ENCODE measurements at regions not wholly inside any gene's neighbourhood (a gene's known extent, or its start where the extent isn't known, plus 50 kb on each side); places are given as distances from the start of the nearest gene placed in this dataset.

DNA sequence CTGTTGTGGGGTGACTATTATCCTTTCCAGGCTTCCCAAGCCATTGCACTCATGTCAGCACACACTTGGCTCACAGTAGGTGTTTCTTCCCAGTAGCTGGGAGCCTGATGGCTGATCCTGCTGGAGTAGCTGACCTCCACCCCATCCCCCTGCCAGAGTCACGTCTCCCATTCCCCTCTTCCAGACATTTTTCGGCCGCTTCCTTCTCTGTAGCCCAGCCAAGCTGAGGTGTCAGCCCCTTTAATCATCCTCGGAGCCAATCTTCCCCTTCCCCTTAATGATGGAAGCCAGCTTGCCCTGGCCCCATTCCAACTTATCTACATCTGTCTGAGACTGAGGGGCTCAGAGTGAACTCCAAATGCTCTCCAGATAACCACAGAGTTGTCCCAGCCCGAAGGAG, 550.7 kb downstream of the MN1 start:
- TF ChIP-seq, protein P1, sequence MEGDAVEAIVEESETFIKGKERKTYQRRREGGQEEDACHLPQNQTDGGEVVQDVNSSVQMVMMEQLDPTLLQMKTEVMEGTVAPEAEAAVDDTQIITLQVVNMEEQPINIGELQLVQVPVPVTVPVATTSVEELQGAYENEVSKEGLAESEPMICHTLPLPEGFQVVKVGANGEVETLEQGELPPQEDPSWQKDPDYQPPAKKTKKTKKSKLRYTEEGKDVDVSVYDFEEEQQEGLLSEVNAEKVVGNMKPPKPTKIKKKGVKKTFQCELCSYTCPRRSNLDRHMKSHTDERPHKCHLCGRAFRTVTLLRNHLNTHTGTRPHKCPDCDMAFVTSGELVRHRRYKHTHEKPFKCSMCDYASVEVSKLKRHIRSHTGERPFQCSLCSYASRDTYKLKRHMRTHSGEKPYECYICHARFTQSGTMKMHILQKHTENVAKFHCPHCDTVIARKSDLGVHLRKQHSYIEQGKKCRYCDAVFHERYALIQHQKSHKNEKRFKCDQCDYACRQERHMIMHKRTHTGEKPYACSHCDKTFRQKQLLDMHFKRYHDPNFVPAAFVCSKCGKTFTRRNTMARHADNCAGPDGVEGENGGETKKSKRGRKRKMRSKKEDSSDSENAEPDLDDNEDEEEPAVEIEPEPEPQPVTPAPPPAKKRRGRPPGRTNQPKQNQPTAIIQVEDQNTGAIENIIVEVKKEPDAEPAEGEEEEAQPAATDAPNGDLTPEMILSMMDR (IDR thresholded peaks at IDR 0.05; ENCODE audit: control extremely low read depth, extremely low read depth) = no peak
- no peak for ATAC-seq (ENCODE audit: insufficient read depth, low FRiP score)
- 65 to 69% methylated on average over 5 of the region's 5 CpGs for WGBS, 2 donors

DNA sequence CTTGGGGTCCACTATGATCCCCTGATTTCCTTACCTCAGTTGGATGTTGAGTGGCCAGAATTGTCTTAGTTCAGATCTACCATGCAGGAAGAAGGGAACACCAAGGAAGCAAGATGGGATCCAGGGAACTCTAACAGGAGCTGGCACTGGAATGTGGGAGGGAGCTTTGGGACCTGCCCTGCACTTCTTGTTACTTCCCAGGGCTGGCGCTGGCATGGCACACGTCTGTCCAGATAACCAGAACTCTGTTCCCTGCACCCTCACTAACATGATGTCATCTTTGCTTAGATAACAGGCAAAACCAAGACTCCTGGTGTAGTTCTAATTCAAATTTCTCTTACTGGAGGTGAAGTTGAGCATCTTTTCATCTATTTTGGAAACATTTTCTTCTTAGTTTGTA, 550.0 kb downstream of the MN1 start:
- Histone ChIP-seq H3K36me3 (ENCODE audit: control insufficient read depth in 4 of 4, insufficient read depth in 4 of 4, low read length in 4 of 4) (no peaks in the 10 kb centered on the region), H3K27ac (ENCODE audit: low read depth in 1 of 2, low read length in 1 of 2) (no peak overlapping the region), H3K9ac (ENCODE audit: insufficient read depth in 1 of 2, low read length in 2 of 2) (no peak overlapping the region), H3K4me1 (ENCODE audit: control insufficient read depth in 5 of 5, insufficient read depth in 5 of 5, low read length in 5 of 5) (peaks cover 0 to 17% (median 4%) of the 10 kb centered on the region in 5 donors), H3K9me3 (ENCODE audit: control insufficient read depth in 4 of 4, insufficient read depth in 3 of 4, low read length in 3 of 4) (peaks cover 0 to 11% (median 7%) of the 10 kb centered on the region in 4 donors), H3K27me3 (ENCODE audit: control insufficient read depth in 3 of 3, insufficient read depth in 3 of 3, low read length in 2 of 3) (no peaks in the 10 kb centered on the region), H3K4me3 (no peak overlapping the region)
- 80 to 90% methylated on average over 2 of the region's 2 CpGs for WGBS, 2 donors
- TF ChIP-seq, protein P1 (IDR thresholded peaks at IDR 0.05; ENCODE audit: control extremely low read depth, extremely low read depth) = no peak
- no peak for ATAC-seq (ENCODE audit: insufficient read depth, low FRiP score)
- DNase-seq = no peak

More for the DNA sequence above, 550.7 kb downstream of the MN1 start:
- H3K36me3 ChIP-seq (ENCODE audit: control insufficient read depth in 4 of 4, insufficient read depth in 4 of 4, low read length in 4 of 4) = no peaks in the 10 kb centered on the region
- peaks cover 0 to 17% (median 4%) of the 10 kb centered on the region in 5 donors for H3K4me1 ChIP-seq (ENCODE audit: control insufficient read depth in 5 of 5, insufficient read depth in 5 of 5, low read length in 5 of 5)
- peak; percentile 76 to 85 (median 77) for DNase-seq
- no peaks in the 10 kb centered on the region for H3K27me3 ChIP-seq (ENCODE audit: control insufficient read depth in 3 of 3, insufficient read depth in 3 of 3, low read length in 2 of 3)
- H3K9me3 ChIP-seq (ENCODE audit: control insufficient read depth in 4 of 4, insufficient read depth in 3 of 4, low read length in 3 of 4) = peaks cover 0 to 7% (median 7%) of the 10 kb centered on the region in 4 donors
- no peak overlapping the region for H3K27ac ChIP-seq (ENCODE audit: low read depth in 1 of 2, low read length in 1 of 2)
- no peak overlapping the region for H3K9ac ChIP-seq (ENCODE audit: insufficient read depth in 1 of 2, low read length in 2 of 2)
- no peak overlapping the region for H3K4me3 ChIP-seq

DNA sequence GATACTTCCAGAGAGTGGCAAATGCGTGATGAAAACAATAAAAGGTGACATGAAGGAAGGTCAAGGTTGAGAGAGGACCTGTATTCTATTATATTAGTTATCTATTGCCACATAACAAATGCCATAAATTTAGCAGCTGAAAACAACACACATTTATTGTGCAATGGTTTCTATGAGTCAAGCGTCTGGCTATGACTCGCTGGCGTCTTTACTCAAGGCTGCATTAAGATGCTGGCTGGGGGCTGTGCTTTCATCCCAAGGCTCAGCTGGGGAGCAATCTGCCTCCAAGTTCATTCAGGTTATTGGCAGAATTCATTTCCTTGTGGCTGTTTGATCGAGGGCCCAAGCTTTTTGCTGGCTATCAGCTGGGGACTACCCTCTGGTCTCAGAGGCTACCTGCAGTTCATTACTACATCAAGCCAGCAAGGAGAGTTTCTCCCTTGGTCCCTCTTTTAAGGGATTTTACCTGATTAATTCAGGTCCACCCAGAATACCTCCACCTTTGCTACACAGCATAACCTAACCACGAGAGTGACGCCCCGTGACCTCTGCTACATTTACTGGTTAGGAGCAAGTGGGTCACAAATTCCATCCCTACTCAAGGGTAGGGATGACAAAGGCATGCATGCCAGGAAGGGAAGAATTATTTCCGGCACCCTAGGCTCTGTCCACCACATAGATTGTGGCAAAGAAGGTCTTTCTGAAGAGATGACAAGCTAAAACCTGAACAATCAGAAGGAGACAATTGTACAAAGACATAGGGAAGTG, 549.1 kb downstream of the MN1 start:
- DNase-seq (peak in 1 of 3 donors; percentile 32), ATAC-seq (ENCODE audit: insufficient read depth, low FRiP score) (no peak)
- Histone ChIP-seq H3K27ac (ENCODE audit: low read depth in 1 of 2, low read length in 1 of 2) (no peak overlapping the region), H3K36me3 (ENCODE audit: control insufficient read depth in 4 of 4, insufficient read depth in 4 of 4, low read length in 4 of 4) (no peaks in the 10 kb centered on the region), H3K27me3 (ENCODE audit: control insufficient read depth in 3 of 3, insufficient read depth in 3 of 3, low read length in 2 of 3) (no peaks in the 10 kb centered on the region), H3K4me3 (no peak overlapping the region), H3K9me3 (ENCODE audit: control insufficient read depth in 4 of 4, insufficient read depth in 3 of 4, low read length in 3 of 4) (peaks cover 0 to 11% (median 7%) of the 10 kb centered on the region in 4 donors), H3K4me1 (ENCODE audit: control insufficient read depth in 5 of 5, insufficient read depth in 5 of 5, low read length in 5 of 5) (peaks cover 0 to 13% (median 4%) of the 10 kb centered on the region in 5 donors), H3K9ac (ENCODE audit: insufficient read depth in 1 of 2, low read length in 2 of 2) (no peak overlapping the region)
- TF ChIP-seq, protein P1 (IDR thresholded peaks at IDR 0.05; ENCODE audit: control extremely low read depth, extremely low read depth) = no peak
- 83% methylated on average over 9 of the region's 9 CpGs for WGBS, 2 donors

Measured in lung (tissue), 11 donors.